ENCODE measurements at regions not wholly inside any gene's neighbourhood (a gene's known extent, or its start where the extent isn't known, plus 50 kb on each side); places are given as distances from the start of the nearest gene placed in this dataset.

- no peak for TF ChIP-seq CTCF (IDR thresholded peaks at IDR 0.05; ENCODE audit: insufficient read depth, low read depth, low read length)
- TF ChIP-seq EZH2 (IDR thresholded peaks at IDR 0.05; ENCODE audit: insufficient read depth, low read length), result no peak
Observed at GRCh38 chr15:36126194-36126593, 453.2 kb upstream of the CDIN1 start.

Measured in astrocyte (in vitro differentiated cells and primary cell).